HG02943 (cell line): ENCODE measurements at regions not wholly inside any gene's neighbourhood (a gene's known extent, or its start where the extent isn't known, plus 50 kb on each side); places are given as distances from the start of the nearest gene placed in this dataset.

Source experiments
- ATAC-seq: cut with Tn5 transposase; IDR thresholded peaks from one replicate; pipeline ENCODE4 v1.9.1; 2021; ENCODE audit warnings: mild to moderate bottlenecking, low read depth, moderate library complexity; ENCODE audit not compliant: unreplicated experiment

- no peak for ATAC-seq
Observed at GRCh38 chr5:89998519-89999305, 410.8 kb downstream of the CETN3 start.

GRCh38 chr5:89996890-89997289 is 412.7 kb downstream of the CETN3 start:
- ATAC-seq, result no peak

GRCh38 chr5:89996335-89996734 is 413.2 kb downstream of the CETN3 start:
- ATAC-seq, result no peak

DNA sequence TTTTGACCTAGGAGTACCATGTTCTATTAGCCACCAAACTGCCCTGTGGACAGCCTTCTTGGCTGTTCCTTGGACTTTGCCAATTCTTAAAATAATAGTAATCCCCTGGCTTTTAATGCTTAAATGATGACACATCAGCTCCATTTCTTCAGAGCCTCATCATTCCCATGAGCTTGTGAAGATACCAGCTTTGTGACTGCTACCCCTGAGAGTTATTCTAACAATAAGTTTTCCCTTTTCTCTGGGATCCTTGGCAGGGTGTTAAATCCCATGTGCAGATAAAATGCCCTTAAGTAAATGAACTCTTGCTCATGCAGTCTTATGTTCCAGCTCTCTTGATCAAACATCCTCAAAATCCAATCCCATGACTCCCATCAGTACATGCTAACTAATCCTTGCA is 415.3 kb downstream of the CETN3 start:
- no peak for ATAC-seq

- ATAC-seq, result no peak
Observed at GRCh38 chr5:89992201-89992600, 417.4 kb downstream of the CETN3 start.

GRCh38 chr5:89991592-89991991 is 418.0 kb downstream of the CETN3 start:
- ATAC-seq, result no peak

DNA sequence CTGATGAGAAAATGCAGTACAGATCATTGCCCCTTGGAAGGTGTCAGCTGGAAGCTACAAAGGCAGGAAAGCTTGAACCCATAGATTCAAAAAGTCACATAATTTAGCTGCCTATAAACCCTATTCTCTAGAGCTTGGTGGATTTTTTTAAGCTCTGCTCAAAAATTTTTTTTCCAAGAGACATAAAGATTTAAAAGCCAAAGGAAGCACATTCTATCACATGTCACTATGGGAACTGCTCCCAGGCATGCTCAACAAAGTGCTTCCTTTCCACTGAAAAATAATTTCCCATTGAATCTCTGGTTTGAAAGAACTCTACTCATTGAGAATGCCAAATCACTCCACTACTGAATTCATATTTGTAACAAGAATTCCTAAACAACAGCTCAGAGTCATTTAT is 419.8 kb downstream of the CETN3 start:
- no peak for ATAC-seq

DNA sequence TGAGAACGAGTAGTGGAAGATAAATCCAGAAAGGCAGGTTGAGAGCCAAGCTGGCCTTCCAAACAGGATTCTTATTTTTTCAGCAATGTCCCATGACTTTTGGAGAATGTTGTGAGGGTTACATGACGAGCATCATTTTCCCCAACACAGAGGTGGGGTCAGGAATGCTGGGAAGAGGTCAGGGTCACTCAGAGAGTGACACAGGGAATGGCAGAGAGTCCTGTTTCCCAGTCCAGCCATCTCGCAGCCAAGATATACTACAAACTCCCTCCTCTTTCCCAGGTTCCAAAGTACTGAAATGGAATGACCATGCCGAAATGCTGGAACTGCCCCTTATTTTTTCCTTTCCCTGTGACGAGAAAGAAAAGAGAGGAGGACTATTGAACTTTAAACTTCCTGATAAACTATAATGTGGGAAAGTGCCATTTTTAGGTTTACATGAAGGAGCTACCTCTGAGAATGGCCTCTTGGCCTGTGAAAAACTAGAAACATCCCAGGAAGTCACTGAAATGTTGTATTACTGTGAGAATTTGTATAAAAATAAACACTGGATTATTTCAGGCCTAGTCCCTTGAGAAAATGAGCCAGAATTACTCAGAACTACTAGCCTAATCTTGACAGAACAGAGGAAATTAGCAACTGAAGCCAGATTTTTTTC is 420.4 kb downstream of the CETN3 start:
- no peak for ATAC-seq

GRCh38 chr5:89988129-89988810 is 421.3 kb downstream of the CETN3 start:
- no peak for ATAC-seq

DNA sequence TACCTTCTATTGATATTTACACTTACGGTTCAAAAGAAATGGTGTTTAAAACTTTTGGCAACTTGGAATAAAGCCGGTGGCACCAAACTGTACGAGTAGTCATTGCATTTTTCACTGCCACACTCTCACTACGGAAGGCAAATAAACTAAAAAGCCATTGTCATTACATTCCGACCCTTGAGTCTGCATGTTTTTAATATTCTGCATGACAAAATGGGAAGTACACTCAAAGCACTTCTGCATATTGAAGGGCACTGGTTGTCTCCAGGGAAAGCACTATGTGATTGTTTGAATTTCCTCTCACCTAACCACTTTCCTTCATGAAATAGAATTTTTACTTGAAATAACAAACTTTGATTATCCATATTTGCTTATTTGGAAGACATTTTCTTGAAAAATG is 426.3 kb downstream of the CETN3 start:
- no peak for ATAC-seq

DNA sequence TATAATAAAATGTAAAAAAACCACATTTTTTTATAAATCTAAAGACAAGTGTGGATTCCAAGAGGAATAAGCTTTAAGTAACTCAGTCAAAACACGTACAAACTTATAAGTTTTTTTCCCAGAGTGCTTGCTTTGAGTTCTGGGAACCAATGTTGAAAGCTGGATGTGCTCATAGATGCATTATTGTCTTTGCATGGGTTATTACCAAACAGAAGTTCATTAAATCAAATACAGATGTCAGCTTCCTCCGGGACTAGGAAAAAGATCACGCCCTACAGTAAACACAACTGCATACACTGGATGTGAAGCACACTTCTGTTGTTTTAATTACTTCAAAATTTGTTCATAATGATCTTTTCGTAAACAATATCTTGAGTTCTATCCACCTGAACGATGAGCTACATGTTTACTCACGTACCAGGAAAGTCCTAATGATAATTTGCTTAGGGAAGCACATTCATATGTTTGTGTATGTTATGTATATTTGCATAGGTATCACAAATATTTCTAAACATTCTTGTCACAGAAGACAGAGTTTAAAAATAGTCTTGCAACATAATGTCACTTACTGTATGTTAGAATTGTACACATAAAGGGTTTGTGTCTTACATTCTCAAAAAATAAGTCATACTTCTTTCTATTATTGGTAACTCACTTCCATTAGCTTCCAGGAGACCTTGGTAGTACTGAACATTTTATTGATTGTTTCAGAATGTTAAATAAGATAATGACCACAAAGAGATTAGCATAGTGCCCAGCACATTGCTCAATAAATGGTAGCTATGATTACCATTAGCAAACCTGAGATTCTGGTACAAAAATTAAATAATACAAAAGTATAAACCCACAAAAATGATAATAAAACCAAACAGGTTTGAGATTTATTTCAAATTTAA is 427.4 kb downstream of the CETN3 start:
- ATAC-seq, result no peak

GRCh38 chr5:89981021-89981420 is 428.5 kb downstream of the CETN3 start:
- no peak for ATAC-seq

GRCh38 chr5:89973516-89973915 is 436.0 kb downstream of the CETN3 start:
- ATAC-seq, result no peak

DNA sequence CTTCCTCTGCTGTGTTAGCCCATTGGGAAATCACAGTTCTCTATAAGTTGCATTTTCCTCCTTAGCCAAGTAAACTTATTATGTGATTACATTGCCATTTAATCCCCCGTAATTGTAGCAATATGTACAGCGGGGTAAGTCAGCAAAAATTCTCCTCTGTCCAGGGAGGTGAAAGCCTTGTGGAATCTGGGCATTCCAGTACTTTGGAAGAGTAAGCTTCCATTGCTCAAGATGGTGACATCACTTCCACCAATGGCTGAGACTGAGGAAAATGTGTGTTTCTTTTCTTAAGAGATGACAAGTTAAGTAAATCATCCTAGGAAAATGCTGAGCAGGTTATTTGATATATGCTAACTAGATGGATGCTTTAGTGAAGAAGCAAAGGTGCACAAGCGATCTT is 436.7 kb downstream of the CETN3 start:
- no peak for ATAC-seq

- no peak for ATAC-seq
Observed at GRCh38 chr5:89968958-89969381, 440.6 kb downstream of the CETN3 start.

DNA sequence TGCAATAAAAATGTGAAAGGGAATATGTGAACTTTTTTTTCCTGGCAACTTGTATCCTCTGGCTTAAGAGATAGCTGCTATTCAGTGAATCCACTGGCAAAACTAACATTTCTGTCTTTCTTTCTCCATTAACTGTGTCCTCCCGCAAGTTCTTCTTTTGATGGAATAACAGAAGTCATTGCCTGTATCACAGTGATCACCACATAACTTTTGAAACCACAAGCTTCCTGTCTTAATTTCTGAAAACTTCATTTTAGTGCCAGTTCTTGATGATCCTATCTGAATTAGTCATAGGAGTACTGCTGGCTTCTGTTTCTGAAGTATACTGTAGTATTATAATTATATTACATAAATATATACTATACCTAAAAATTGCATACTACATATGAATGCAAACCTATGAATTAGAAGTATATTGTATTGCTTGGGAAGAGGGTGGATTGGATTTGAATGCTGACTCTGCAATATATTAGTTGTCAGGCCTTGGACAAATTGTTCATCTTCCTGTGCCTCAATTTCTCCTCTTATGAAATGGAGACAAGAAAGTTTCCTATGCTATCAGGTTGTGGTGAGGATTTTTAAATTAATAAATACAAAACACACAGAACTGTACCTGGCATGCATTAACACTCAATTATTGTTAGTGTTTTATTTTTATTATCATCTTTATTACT is 441.6 kb downstream of the CETN3 start:
- no peak for ATAC-seq

- ATAC-seq, result no peak
Observed at GRCh38 chr5:89956838-89957237, 452.7 kb downstream of the CETN3 start.

DNA sequence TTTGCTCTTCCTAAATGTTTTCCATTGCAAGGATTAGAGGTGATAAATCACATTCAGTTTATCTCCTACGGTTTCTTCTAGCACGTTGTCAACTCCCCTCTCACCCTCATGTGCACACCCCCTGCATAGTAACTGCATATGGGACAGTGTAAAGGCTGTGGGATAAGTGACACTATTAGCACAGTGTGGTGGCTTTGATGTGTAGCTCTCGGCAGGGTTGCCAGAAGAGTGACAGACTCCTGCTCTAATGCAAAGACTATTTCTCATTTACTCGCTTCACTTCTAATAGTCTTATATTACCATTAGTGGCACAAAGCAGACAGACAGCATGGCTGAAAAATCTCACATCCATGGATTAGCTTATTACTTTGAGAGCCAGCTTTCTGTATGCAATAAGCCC is 454.6 kb downstream of the CETN3 start:
- ATAC-seq, result no peak

DNA sequence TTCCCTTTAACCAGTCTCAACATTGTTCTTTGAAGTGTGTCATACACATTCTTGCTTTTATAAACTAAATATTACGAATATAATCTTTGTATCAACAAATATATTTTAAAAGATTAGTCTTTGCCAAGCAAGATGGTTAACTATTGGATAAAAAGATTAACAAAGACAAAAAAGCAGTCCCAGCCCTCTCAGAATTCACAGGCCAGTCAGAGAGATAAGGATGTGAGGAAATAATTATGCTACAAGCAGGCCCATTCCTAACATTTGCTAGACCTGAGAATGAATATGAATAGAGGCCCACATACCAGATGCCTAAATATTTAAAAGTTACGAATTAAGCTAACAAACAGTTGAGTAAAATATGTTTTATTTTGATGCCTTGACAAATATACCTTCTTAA is 457.7 kb downstream of the CETN3 start:
- no peak for ATAC-seq

- no peak for ATAC-seq
Observed at GRCh38 chr5:89950234-89950633, 459.3 kb downstream of the CETN3 start.
